ENCODE measurements at regions not wholly inside any gene's neighbourhood (a gene's known extent, or its start where the extent isn't known, plus 50 kb on each side); places are given as distances from the start of the nearest gene placed in this dataset.

DNA sequence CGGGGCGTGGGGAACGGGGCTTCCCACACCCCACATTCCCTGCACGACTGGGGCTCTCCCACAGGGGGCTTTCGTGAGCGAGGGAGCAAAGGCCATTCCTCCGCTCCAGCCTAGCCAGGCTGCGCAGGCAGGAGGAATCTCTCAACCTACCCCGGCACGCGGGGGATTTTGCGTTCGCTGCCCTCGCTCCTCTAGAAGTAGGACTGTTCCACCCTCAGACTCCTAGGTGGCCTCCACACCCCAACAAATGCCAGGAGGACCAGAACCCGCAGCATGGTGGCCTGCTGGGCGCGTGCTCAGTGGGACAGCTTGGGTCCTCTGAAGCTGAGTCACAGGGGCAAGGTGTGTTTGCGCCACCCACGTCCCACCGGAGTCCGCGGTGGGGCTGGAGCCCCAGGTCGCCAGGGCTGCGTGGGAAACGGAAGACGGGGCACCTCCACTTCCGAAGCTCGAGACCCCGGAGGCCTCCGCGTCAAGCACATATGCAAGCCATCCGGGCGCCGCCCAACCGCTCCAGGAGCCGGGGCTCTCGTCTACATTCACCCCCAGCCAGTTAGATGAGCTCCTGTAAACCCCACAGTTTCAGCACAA, 1938.5 kb upstream of the DEFB115 start:
- TF ChIP-seq YY1 (tag by site-specific recombination; IDR thresholded peaks at IDR 0.05) (no peak), OSR2 (tag by site-specific recombination; IDR thresholded peaks at IDR 0.05) (no peak), ZNF747 (tag by site-specific recombination; IDR thresholded peaks at IDR 0.05) (no peak), ZNF138 (tag by site-specific recombination; IDR thresholded peaks at IDR 0.05; ENCODE audit: borderline replicate concordance) (no peak), ZNF768 (tag by site-specific recombination; IDR thresholded peaks at IDR 0.05) (no peak), ZBTB1 (tag by site-specific recombination; IDR thresholded peaks at IDR 0.05) (no peak), ZBTB7A (tag by site-specific recombination; IDR thresholded peaks at IDR 0.05; ENCODE audit: low read depth) (no peak)
- TF ChIP-seq, protein P1, sequence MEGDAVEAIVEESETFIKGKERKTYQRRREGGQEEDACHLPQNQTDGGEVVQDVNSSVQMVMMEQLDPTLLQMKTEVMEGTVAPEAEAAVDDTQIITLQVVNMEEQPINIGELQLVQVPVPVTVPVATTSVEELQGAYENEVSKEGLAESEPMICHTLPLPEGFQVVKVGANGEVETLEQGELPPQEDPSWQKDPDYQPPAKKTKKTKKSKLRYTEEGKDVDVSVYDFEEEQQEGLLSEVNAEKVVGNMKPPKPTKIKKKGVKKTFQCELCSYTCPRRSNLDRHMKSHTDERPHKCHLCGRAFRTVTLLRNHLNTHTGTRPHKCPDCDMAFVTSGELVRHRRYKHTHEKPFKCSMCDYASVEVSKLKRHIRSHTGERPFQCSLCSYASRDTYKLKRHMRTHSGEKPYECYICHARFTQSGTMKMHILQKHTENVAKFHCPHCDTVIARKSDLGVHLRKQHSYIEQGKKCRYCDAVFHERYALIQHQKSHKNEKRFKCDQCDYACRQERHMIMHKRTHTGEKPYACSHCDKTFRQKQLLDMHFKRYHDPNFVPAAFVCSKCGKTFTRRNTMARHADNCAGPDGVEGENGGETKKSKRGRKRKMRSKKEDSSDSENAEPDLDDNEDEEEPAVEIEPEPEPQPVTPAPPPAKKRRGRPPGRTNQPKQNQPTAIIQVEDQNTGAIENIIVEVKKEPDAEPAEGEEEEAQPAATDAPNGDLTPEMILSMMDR (tag by site-specific recombination; IDR thresholded peaks at IDR 0.05), result no peak
- TF ChIP-seq, protein P2, sequence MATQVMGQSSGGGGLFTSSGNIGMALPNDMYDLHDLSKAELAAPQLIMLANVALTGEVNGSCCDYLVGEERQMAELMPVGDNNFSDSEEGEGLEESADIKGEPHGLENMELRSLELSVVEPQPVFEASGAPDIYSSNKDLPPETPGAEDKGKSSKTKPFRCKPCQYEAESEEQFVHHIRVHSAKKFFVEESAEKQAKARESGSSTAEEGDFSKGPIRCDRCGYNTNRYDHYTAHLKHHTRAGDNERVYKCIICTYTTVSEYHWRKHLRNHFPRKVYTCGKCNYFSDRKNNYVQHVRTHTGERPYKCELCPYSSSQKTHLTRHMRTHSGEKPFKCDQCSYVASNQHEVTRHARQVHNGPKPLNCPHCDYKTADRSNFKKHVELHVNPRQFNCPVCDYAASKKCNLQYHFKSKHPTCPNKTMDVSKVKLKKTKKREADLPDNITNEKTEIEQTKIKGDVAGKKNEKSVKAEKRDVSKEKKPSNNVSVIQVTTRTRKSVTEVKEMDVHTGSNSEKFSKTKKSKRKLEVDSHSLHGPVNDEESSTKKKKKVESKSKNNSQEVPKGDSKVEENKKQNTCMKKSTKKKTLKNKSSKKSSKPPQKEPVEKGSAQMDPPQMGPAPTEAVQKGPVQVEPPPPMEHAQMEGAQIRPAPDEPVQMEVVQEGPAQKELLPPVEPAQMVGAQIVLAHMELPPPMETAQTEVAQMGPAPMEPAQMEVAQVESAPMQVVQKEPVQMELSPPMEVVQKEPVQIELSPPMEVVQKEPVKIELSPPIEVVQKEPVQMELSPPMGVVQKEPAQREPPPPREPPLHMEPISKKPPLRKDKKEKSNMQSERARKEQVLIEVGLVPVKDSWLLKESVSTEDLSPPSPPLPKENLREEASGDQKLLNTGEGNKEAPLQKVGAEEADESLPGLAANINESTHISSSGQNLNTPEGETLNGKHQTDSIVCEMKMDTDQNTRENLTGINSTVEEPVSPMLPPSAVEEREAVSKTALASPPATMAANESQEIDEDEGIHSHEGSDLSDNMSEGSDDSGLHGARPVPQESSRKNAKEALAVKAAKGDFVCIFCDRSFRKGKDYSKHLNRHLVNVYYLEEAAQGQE (tag by site-specific recombination; IDR thresholded peaks at IDR 0.05), result no peak
- TF ChIP-seq, protein P3, sequence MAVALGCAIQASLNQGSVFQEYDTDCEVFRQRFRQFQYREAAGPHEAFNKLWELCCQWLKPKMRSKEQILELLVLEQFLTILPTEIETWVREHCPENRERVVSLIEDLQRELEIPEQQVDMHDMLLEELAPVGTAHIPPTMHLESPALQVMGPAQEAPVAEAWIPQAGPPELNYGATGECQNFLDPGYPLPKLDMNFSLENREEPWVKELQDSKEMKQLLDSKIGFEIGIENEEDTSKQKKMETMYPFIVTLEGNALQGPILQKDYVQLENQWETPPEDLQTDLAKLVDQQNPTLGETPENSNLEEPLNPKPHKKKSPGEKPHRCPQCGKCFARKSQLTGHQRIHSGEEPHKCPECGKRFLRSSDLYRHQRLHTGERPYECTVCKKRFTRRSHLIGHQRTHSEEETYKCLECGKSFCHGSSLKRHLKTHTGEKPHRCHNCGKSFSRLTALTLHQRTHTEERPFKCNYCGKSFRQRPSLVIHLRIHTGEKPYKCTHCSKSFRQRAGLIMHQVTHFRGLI (tag by site-specific recombination; IDR thresholded peaks at IDR 0.05), result no peak
